Upper lobe of left lung (tissue), 4 donors: ENCODE measurements at regions not wholly inside any gene's neighbourhood (a gene's known extent, or its start where the extent isn't known, plus 50 kb on each side); places are given as distances from the start of the nearest gene placed in this dataset.

Experiments used
- CTCF ChIP-seq, 6 experiments: fragments of 450-650 bp in 4 of 6; fragments of 200-600 bp in 2 of 6; sonication (generic) in 2 of 6; IDR thresholded peaks; one replicate each; pipeline ENCODE4 v1.5.1; 2016 to 2019; ENCODE audit warnings: antibody characterized with exemption in 6 of 6
- POLR2AphosphoS5 ChIP-seq, 2 donors: sonication (generic); formaldehyde crosslinking; IDR thresholded peaks; one replicate each; pipeline ENCODE4 v1.5.1; 2017; ENCODE audit warnings: antibody characterized with exemption in 2 of 2

- TF ChIP-seq CTCF (IDR thresholded peaks at IDR 0.05) (no peak), POLR2AphosphoS5 (IDR thresholded peaks at IDR 0.05) (no peak)
Measured at GRCh38 chr16:65788434-65789140, 577.9 kb upstream of the CDH5 start.
